NCI-H2081 (cell line): ENCODE measurements at regions not wholly inside any gene's neighbourhood (a gene's known extent, or its start where the extent isn't known, plus 50 kb on each side); places are given as distances from the start of the nearest gene placed in this dataset.

Source experiments
- DNase-seq, 2 experiments: peaks; one replicate each; lab custom pipeline; 2025; lab: John Stamatoyannopoulos, UW

DNA sequence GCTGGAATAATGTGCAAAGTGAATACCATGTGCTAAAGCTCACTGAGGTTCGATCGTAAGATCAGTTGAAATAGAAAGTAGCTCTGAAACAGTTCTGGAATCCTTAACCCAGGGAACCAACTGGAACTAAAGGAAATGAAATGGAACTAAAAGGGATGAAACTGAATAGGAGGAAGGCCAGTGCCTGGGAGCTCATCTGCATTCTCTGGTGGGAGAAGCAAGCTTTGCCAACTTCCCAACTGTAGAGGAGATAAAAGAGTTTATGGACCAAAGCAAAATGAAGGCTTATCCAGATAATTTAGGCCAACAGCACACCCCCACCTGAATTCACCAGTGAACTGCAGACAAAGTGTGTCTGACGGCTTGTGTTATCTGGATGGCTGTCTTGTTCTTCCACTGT lies 188.6 kb upstream of the HABP2 start:
- no peak for DNase-seq

DNA sequence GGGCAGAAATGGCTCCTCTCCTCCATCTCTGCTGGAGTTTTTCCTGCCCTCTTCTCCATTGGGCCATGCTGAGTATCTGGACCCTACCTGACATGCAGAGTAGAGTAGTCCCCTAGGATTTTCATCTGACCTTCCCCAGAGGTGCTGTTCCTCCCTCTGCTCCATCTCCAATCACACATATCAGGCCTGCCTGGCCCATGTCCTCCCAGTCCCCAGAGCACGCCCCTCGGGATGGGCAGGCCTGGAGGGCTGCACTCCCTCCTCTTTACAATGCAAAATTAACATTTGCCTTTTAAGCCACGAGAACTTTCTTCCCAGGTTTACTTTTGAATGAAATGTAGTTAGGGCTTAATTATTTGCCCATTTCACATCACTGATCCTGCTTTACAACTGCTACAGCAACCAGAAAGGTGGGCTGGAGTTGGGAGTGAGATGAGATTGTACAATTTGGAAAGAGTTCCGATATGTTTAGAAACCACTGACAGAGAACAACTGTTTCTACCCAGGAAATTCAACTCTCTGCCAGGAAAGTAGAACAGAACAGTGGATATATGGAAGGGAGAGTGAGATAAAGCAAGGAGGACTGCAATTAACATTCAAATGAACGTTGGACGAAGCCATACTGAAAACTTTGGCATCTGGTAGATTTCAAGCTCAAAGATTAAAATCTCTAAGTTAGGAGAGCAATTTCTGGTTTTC lies 184.0 kb upstream of the HABP2 start:
- DNase-seq, result no peak

DNA sequence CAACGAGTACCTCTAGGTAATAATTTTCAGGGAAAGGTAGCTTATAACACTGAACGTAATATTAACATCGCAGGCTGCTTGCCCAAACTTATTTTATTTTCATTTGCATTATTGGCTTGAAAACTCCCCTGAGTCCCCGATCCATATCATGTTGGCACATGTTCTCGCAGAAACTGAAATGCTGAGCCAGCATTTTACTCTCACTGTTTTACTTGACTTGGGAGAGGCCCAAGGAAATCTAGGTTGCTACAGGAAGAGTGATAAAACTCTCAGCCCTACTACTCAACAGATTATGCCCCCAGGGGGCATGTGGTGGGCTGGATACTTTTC lies 183.5 kb upstream of the HABP2 start:
- DNase-seq, result no peak

DNA sequence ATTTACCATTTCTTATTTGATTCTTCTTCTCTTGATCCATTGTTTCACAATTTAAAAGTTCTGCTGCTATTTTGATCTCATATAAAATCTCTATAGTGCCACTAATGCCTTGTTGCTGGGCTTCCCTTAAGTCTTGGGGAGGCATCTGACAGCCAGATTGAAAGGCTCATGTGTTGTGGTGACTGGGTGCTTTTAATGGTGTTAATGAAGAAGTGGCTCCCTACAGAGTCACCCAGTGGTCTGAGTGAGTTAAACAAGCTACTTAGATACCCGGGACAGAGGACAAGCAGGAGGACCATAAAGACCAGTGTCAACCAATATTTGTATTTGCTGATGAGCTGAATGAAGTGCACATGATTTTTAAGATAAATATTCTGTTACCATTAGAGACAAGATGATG lies 176.4 kb upstream of the HABP2 start:
- no peak for DNase-seq

DNA sequence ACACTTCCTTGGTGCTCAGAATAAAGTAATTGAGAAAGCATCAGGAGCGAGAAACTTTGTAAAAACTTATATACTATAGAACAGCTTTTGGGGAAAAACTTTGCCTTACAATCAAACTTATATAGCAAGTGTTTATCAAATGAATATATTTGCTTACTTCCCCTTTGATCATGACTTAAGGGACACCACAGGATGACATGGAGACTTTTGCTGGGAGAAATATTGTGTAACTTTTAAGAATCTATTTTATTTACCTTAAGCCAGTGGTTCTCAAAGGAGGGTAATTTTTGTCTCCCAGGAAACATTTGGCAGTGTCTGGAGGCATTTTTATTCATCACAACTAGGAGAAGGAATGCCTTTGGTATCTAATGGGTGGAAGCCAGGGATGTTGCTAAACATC lies 173.8 kb upstream of the HABP2 start:
- DNase-seq, result no peak

DNA sequence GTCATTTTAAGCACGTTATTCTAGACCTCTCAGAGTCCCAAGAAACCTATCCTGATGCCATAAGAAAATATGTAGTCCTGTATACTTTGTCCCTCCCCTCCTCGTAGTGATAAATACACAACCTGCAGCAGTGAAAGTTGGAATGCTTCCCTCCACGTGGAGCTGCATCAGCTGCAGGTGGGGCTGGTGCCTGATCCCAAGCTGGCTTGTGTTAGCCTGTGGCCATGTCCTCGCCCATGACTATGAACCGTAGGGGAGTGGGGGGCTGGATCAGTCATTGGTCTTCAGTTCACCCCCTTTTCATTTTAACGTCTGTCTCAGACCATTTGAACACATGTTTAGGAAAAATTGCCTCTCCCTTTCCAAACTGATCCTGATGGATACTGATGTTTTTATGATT lies 171.4 kb upstream of the HABP2 start:
- no peak for DNase-seq

DNA sequence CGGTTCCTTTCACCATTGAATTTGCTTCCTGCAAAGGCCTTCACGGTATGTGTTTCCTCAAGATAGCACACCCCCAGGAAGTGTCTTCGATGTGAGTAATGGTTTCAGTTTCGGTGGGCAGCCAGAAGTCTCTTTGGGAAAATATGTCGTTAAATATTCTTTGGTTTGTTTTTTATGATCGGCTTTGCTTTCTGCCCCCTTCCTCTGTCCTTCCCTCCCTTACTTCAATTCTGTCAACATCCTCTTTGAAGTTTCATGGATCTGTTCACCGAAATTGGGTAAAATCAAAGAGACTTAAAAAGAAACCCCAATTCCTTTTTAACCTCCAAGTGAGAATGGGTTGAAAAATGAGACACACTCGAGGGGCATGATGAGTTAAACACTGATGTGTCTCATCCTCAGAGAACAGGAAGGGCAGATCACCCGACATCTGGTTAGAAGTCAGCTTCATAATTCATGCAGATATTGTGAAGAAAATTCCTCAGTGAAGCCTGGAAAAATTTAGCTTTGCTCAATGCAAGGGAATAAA lies 170.8 kb upstream of the HABP2 start:
- DNase-seq, result no peak

DNA sequence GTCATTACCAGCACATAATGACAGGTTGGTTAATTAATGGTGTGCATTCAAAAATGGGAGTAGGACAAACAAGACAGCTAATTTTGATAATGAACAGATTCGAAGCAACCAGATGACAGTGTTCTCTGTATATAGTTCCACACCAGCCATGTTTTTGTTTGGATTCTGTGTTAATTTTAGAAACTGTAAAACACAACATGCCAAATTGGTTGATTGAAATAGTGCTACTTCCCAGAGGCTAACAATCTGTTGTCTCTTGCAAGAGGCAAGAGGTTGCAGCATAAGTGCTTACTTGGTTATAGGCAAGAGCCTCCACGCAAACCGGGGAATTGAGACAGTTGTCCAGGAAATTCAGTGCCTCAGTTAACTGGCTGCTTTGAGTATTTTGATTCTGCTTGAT lies 170.2 kb upstream of the HABP2 start:
- no peak for DNase-seq

DNA sequence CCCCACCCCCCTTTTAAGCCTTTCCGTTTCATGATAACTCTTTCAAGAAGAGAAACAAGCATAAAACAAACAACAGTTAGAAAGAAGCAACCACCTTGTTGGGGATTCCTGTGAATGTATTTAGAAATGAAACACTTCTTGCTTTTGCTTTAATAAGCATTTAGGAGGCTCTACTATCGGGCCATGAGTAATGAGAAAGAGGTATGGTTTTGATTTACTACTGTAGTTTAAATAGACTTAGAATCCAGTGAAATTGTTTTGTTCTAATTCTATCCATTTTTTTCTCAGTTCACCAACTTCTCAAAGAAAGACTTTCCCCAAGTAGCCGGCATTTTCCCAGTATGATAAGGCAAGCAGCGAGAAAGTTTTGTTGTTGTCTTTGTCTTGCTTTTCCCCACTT lies 168.7 kb upstream of the HABP2 start:
- no peak for DNase-seq

DNA sequence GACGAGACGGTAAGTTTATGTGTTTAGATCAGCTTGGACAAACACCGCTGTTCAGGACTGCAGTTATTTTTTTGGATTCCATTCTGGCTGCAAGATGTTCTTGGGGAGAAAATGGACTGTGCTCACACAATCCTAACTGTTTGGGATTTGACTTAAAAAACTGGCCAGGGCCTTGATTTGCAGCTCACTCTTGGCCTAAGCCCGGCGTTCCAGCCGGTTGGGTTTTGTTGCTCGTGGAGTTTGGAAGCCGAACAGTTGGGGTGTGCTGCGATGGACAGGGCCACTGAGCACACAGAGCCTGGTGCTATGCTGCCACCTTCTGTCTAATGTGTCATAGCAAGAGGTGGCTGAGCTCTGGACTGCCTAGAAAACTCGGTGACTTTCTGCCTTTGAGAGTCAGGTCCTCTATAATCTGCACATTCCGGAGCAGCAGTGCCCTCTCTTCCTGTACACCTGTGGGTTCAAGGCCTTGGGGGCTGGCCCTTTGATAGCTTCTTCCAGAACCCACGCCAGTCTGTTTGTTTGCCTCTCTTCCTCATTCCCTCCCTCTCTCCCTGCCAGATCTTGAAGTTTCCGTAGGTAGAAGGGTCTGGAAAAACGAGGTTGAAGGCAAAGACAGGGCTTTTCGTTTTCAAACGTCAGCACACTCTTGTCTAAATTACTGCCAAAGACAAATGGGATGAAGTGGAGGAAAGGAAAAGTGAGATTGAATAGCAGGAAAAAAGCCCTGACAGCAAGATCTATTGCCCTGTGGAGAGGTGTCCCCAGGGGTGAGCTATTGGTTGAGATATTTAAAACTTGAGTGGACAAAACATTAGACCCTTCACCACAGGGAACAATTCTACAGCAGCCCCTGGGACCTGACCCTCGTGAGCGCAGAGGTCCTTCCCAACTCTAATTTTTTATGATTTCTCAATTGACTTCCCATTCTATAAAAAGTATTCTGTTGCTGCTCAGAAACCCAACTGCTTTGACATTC lies 167.5 kb upstream of the HABP2 start:
- peak; percentile 64 to 73 for DNase-seq

DNA sequence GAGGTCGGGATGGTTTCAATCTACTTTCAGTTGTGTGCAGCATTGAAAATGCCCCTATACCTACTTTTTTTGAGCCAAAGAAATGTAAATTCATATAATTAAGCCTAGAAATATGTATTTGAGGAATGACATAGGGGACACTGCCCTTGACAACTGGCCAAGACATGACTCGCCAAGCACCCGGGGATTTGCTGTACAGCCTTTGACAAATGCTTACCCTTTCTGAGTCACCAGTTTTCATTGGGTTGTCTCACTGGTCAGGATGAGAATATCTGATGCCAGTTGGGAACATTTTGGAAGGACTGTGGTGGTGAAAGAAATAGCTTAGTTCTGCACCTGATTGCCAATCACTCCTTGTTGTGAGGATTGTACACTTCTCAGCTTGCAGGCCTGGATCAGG lies 166.8 kb upstream of the HABP2 start:
- DNase-seq, result no peak

DNA sequence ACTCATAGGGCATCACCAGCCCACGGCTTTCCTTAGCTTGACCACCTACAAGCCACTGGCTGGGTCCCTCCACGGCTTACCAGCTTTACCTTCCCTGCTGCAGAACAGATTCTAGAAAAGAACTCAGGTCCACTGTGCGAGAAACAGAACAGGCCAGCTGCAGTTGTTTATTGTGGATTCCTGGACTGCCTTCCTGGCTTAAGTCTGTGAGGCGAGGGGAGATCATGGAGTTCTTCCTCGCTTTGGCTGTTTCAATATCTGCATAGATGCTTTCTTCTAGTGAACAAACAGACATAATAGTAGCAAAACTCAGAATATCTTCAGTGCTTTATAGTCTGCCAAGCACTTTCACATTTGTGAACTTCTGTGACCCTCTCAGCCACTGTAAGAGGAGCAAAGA lies 162.9 kb upstream of the HABP2 start:
- DNase-seq, result no peak

DNA sequence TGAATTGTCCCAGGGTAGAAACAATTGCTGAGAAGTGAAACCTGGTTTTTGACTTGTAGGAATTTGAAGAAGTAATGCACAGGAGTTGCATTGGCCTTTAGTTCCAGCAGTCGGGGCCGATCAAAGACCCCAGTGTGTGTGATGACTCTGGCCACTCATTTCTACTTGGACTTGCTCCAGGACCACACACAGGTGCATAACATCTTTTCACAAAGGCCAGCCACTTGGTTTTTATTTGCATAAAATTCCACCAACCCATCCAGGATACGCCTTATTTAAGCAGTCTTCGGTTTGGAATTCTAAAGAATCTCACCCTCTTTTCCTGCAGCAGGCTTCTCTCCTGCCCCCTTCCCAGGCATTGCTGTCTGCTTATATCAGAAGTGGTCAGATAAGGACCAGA lies 162.0 kb upstream of the HABP2 start:
- no peak for DNase-seq

DNA sequence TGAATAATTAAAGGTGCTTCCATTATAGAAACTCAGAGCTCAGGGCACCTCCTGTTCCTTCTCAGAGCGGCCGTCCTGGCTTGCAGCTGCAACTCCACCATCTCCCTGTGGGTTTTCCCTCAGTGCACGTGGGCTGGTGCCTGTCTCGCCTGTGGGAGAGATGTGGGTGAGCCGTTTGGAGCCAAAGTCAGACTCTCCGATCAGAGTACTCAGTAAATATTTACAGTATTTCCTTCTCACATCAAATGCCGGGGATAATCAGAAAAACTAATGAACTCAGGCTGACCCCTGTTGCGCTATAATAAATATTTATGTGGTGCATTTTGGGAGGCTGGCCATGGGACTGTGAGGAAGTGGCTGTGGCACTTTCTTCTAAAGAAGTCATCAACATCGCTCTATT lies 155.8 kb upstream of the HABP2 start:
- no peak for DNase-seq

DNA sequence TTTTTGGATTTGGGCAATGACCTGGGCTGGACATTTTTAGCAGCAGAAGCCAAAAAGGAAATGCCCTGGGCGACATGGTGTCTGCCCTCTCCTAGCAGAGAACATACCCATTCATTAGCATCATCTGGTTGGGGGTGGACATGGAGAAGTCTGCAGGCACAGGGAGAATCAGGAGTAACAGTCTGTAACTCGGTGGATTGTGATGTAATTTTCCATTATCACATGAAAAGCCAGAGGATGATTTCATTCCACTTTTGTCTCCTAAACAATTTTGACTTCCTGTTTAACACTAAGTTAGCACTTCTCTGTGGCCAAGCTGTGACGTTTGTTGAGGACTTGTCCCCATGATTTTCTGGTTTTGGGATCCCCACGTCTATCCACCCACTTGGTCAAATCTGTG lies 153.8 kb upstream of the HABP2 start:
- no peak for DNase-seq

DNA sequence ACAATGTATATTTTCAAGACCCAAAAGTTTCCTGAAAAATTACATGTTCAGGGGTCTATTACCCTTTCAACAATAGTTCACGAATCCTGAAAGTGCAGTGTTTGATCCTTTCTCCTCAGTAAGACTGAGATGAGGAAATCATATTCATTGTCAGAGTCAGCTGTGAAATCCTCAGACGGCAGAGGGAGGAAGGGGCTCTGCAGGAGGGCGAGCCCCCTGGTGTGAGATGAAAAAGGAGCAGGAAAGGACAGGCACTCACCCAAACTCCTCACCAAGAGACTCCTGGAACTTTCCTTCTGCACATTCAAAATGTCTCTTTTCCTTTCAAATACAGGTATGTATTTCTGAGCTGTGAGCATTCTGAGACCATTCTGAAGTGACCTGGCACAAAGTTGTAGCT lies 150.3 kb upstream of the HABP2 start:
- DNase-seq, result no peak

DNA sequence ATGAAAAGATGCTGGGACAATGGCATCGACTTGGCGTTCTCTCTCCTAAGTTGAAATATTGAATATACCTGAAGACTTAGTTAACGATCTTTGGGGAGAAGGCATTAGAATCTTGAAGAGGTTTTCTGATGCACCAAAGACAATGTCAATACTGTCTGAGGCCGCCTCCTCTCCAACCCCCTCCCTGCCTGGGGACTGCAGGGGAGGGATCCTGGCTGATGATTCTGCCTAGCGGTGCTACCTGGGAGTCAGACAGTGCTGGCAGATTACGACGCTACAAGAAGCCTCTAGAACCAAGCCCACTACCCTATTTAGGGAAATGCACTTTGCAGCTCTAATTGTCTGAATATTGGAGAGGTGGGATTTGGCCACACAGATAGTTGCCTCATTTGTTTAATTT lies 145.6 kb upstream of the HABP2 start:
- DNase-seq, result no peak

DNA sequence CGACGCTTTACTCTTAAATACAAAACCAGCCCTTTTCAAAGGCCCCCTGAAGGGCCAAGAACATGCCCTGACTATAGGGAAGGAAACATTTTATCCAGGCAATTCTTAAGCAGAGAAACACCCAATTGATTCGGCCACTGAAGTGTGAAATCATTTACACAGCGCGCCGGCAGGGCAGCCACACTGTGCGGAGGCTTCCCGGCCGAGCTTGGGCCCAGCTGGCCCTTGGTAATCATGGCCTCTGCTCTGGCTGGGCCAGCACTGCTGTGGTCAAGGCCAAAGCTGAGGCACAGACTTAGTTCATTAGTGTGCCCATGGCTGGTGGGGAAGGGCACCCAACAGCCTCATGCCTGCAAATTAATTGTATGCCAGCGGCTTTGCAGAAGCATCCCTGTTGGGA lies 143.7 kb upstream of the HABP2 start:
- no peak for DNase-seq

DNA sequence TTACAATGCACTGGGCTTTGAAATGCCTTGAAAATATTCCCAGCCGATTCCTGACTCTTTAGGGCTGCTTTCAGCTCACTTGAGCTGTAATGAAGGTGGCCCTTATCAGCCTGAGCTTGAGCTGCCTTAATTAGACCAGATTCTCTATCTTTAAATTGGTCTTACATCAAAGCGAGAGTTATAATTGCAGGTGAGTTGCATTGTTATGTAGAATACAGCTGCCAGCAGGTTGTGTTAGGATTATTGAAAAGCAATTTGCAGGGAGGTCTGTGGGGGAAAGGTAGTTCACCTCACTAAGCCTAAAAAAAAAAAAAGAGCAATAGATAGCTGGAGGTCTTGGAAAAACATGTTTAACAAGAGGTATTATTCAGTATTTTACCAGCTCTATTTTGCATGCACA lies 142.2 kb upstream of the HABP2 start:
- DNase-seq, result no peak

DNA sequence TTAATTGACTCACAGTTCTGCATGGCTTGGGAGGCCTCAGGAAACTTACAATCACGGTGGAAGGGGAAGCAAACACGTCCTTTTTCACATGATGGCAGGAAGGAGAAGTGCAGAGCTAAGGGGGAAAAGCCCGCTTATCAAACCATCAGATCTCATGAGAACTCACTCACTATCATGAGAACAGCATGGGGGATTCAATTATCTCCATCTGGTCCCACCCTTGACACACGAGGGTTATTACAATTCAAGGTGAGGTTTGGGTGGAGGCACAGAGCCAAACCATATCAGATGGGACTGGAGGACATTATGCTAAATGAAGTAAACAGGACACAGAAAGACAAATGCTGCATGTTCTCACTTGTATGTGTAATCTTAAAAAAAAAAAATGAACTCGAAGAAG lies 141.4 kb upstream of the HABP2 start:
- DNase-seq, result no peak

DNA sequence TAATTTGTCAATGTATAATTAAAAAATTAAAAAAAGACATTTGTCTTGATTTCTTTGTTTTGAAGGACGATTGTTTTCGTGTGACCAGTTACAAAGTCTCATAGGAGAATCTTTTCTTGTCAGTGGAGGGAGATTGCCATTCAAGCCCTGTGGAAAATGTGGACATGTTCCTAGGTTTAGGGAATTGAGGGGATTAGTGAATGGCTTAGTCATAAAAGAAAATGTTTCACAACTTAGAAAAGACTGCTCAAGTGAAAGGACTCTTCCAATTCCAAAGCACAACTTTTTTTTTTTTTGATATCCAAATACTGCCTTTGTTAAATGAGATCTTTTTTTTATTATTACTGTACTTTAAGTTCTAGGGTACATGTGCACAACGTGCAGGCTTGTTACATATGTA lies 140.7 kb upstream of the HABP2 start:
- DNase-seq, result no peak

DNA sequence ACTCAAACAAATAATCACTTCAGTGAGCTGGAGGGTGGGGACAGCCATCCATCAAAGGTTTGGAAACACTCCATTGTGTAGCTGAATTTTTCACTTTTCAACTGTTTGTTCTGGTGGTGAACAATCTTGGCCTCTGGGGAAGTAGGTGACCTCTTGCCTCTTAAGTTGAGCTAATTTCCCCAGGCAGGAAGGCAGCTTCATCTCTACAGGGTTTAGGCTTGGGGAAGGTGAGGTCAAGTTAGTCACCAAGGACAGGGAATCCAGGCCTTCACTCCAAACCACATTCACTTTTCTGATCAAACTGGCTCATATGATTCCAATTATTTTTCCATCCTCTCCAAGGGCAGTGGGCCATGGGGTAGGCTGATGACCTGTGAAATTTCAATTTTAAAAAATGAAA lies 138.3 kb upstream of the HABP2 start:
- no peak for DNase-seq

DNA sequence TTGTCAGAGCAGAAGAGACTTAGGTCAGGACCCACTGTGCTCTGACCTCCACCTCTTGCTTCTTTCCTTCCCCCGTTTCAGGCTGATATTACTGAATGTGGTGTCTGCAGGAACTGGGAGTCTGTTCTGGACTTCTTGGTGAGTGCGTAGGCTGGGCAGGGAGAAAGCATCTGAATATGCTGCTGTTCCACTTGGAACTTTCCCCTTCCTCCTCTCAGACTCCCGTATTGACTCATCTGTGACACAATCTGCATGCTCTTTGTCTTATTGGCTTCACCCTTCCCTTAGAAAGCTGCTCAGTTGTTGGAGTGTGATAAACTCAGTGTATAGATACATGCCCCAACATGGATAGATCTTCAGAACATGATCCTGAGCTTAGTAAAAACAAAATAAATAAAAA lies 137.6 kb upstream of the HABP2 start:
- DNase-seq, result no peak
